OCI-M1 (cell line): ENCODE measurements at regions not wholly inside any gene's neighbourhood (a gene's known extent, or its start where the extent isn't known, plus 50 kb on each side); places are given as distances from the start of the nearest gene placed in this dataset.
"Not testable (repeated sequence)": the region's sequence is repeated elsewhere in the genome, so short reads cannot be mapped to it uniquely, and the experiment has no call there.

Experiments used
- DNase-seq: peaks from one replicate; lab custom pipeline; 2025; lab: John Stamatoyannopoulos, UW

DNA sequence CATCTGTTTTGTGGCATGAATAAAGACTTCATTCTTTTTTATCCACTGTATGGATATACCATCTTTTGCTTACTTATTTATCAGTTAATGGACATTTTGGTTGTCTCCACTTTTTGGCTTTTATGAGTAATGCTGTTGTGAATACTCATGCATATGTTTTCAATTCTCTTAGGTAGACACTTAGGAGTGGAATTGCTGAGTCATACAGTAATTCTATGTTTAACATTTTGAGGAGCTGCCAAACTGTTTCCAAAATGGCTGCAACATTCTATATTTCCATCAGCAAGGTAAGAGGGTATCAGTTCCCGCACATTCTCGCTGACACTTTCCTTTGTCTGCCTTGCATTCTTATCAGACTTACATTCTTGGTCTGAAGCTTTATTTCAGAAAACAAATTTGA, 191.1 kb downstream of the WNT5A start:
- DNase-seq, result no peak

GRCh38 chr3:55294557-55294956, 192.5 kb downstream of the WNT5A start:
- no peak for DNase-seq

- DNase-seq, result no peak
These were observed 194.7 kb downstream of the WNT5A start for GRCh38 chr3:55292360-55292759.

DNA sequence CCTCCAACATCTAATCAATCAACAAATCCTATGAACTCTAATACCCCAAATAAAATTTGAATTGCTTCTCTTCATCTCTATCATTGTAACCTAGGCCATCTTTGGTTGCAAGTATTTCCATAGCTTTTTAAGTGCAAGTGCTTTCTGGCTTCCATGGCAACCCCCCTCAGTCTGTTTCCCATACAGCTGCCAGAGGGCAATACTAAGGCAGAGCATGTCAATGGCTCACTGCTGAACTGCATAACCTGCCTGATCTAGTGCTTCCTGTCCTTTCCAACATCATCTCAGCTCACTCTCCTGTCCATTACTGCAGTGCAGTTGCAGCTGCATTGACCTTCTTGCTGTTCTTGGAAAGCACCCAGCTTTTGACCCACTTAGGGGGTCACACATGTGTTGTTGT, 198.4 kb downstream of the WNT5A start:
- DNase-seq, result no peak

- DNase-seq, result no peak
These were observed 200.4 kb downstream of the WNT5A start for GRCh38 chr3:55286693-55287092.

DNA sequence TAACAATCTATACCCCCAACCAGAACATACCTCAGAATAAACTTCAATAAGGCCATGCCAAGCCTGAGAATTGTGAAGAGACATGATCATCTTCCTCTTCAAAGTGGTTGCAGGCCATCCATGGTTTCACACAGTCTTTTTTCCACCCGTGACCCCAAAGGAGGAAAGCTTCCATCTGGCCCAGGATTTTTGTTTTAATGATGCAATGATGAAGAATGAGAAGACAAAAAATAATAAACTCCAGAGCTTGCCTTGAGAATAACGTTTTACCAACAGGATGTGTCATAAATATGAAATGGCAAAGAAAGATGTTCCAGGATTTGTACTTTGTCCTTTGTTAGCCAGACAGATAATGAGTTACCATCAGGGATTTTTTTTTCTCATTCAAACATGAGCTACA, 201.9 kb downstream of the WNT5A start:
- DNase-seq, result no peak

DNA sequence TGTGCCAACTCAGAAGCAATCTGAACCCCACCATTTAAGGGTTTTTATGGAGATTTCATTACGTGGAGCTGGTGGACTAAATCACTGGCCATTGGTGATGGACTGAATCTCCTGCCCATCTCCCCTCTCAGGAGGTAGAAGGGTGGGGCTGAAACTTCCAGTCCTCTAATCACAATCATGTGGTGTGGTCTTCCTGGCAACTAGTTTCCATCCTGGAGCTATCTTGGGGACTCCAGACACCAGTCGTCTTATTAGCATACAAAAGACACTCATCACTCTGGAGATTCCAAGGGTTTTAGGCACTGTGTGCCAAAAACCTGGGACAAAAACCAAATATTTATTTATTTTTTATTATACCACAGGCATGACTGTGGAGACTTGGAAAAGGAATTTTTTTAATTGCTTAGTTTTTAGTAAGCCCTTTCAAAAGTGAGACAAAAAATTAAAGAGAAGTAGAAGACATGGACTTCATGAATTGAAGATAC, 203.6 kb downstream of the WNT5A start:
- no peak for DNase-seq

- DNase-seq, result no peak
These were observed 204.1 kb downstream of the WNT5A start for GRCh38 chr3:55282994-55283393.

DNA sequence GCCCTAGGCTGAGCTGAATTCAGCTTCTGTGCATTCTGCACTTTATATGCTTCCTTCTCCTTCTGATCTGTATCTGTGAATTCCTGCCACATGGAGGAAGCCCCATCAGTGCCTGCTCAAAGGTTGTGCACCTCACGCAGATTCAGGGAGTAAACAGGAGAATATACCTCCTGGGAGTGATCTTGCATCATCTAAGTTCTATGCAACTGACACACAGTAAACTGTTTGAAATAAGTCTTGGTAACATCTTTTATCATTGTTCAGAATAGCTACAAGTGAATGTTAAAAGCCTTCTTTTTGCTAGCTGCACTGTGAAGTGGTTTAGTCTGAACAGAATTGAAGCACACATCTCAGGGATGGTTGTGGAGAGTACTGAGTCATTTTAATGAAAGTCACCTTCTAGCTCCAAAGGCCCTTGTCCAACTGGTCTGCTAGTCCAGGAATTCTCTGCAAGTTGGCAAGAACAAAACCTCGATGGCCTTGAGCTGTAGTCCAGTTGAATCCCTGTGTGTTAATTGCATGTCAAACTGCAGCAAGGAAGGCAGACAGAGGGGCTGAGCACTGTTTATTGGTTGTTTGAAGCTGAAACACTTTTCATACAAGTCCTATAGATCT, 215.0 kb downstream of the WNT5A start:
- no peak for DNase-seq

GRCh38 chr3:55271549-55271948, 215.6 kb downstream of the WNT5A start:
- no peak for DNase-seq

DNA sequence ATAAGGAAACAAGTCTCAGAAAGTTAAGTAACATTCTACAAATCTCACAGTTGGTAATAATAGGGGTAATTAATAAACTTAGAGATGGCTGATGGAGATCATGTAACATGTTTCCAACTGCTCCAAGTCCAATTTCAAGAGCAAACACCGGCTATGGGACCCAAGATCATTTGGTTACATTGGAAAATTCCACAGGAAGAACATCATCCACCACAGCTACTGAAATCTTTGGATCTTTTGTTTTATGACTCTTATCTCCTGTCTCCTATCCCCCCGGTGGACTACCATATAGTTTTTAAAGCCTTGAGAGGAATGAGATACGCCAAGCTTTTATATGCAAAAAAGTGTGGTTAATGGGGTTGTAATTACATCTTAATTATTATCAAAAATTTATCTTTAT, 216.1 kb downstream of the WNT5A start:
- no peak for DNase-seq

DNA sequence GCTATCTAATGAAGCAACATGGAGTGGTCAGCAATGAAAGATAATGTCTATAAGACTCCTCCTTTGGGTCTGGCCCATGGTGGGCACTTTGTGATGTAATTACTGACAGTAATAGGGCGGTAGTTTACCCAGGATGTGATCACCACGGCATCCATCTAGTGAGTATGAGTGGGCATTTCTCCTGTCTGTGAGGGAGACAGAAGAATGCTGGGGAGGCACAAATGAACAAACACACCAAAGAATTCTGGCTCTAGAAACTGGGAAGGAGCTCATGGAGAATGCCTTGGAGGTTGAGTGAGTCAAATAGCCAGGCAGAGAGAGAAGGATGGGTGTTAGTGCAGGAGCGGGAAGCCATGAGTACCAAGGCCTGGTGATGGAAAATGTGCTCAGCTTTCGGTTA, 217.5 kb downstream of the WNT5A start:
- DNase-seq, result no peak

- DNase-seq, result no peak
These were observed 218.0 kb downstream of the WNT5A start for GRCh38 chr3:55269096-55269495.

DNA sequence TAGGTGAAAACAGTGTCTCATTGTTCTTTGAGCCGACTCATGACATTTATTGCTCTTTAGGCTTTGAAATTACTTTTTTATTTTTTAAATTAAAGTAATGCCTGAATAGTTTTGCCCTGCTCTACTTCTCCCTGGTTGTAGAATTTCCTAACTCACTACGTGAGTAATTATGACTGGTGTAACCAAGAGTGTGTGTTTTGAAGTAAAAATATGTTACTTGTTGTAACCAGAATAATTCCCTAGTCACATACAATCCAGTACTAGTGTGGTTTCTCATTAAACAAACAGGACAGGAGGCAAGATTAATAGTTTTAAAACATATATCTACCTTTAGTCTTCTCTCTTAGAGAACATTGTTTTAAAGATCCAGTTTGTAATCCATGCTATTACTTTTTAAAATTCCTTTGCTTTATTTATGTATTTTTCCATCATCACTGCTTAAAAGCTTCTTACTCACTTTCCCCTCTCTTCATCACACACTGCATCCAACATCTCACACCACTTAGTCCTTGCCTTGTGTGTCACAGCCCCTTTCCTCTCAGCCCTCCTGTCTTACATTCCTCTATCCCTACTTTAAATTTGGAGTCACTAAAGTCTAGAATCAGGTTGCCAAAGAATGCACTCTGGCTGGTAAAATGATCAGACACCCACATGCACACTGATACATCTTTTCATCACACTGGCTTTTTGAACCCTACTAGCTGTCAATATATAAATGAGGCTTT, 219.7 kb downstream of the WNT5A start:
- no peak for DNase-seq

DNA sequence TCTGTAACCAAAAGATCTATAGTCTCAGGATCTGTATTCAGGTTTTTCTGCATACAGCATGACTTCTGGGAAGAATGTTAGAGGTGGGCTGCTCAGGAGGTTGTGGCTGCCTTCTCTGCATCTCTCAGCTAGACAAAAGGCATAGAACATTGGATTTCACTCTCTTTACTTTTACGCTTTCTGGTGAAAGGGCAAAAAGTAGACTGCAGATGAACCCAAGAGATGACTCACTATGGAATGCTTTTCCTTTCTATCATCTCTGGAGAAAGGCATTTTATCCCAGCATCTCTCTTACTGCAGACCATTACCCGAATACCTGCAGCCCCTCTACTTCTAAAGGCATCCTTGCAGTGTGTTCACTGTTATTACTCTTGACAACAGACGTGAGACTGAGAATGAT, 222.2 kb downstream of the WNT5A start:
- no peak for DNase-seq

GRCh38 chr3:55252921-55253320, 234.2 kb downstream of the WNT5A start:
- DNase-seq, result no peak

- DNase-seq, result not testable (repeated sequence)
These were observed 237.9 kb downstream of the WNT5A start for GRCh38 chr3:55249156-55249555.

DNA sequence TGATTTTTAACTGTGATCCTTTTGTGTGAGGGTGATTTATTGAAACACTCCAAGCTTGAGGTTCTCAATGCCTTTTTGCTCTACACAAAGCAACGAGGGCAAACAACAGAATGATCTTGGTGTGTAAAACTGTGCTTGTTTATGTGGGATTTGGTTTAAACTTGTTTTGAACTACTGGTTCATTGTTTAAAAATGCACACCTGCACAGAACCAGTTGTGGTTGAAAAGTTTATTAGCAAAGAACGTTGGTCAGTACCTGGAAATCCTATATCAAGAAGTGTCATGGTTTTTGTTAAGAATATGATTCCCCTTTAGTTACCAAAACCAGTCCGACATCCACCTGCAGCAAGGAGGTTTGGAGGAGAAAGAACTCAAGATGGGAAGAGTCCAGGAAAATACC, 239.4 kb downstream of the WNT5A start:
- no peak for DNase-seq

GRCh38 chr3:55246033-55246432, 241.1 kb downstream of the WNT5A start:
- DNase-seq, result no peak

- DNase-seq, result no peak
These were observed 241.8 kb downstream of the WNT5A start for GRCh38 chr3:55245351-55245750.

DNA sequence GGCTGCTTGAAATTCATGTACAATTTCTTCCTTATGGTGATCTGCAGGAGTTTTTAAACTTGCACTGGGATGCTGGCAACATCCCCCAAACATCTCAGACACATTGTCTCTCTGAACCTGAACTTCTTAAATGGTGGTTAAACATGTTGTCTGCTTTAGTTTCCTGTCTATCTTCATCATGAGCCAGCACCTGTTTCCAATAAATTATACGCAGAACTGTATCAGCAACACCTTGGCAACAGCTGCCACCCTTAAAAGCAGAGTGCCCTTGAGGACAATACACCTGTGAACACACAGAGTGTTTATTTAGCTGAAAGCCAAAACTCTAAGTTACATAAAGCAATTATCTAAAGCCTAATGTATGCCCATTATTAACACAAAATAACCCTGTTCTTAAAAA, 242.9 kb downstream of the WNT5A start:
- no peak for DNase-seq

DNA sequence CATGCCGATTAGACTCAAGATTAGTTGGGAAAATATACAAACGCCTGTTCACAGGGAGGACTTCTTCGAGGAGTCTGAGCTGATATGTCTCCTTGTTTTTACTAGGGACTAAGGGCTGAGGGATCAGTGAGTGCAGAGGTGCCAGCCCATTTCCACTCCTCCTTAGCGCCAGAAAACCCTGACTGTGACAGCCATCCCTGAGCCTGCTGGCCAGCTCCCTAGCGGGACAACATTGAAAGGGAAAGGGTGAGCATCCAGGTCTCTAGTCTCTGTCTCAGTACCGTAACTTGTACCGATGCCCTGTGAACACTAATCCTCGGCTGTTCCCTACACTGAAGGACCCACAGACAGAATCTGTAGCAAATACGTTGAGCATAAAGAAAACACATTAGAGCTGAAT, 243.4 kb downstream of the WNT5A start:
- DNase-seq, result no peak

- no peak for DNase-seq
These were observed 244.2 kb downstream of the WNT5A start for GRCh38 chr3:55242921-55243320.

DNA sequence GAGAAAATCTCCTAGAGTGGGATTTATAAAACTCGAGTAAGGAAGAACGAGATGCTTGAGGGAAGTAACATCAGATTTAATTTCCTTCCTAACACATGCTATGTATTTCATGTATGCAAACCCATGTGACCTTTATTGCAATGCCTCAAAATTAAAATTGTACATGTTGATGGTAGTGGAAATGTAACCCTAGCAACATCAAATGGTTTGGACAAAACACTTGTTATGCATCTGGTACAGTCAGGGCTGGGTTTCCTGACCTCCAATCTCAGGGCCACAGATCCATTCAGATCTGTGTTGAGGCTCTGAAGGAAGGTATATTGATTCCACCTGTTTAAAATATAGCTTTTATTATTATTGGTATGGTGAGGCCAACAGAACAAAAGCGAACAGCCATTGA, 246.0 kb downstream of the WNT5A start:
- no peak for DNase-seq
